BJ (cell line): ENCODE measurements at regions not wholly inside any gene's neighbourhood (a gene's known extent, or its start where the extent isn't known, plus 50 kb on each side); places are given as distances from the start of the nearest gene placed in this dataset.

Experiments
- CTCF ChIA-PET: fragments of 350-600 bp; formaldehyde crosslinking; extraction: SDS; loops from one replicate; lab custom pipeline; 2021; ENCODE audit warnings: antibody characterized with exemption, inconsistent platforms; lab: Yijun Ruan, JAX
- POLR2A ChIA-PET: fragments of 300-600 bp; sonication (Branson Sonifier 250); formaldehyde crosslinking; extraction: SDS; loops from one replicate; lab custom pipeline; 2021; ENCODE audit warnings: antibody characterized with exemption; lab: Charles Lee
- DNase-seq: peaks from one replicate; pipeline ENCODE4 v3.0.0-alpha.2; 2011; ENCODE audit warnings: low read depth
- H3K27me3 ChIP-seq: 2 replicates; pipeline ENCODE4 v1.6.0; 2011; ENCODE audit warnings: low read length; ENCODE audit not compliant: control insufficient read depth, insufficient read depth
- H3K36me3 ChIP-seq: 2 replicates; pipeline ENCODE4 v1.5.1; 2011; ENCODE audit warnings: low read length; ENCODE audit not compliant: control insufficient read depth, insufficient read depth
- H3K4me3 ChIP-seq: 2 replicates; pipeline ENCODE4 v1.5.1; 2011; ENCODE audit warnings: low read depth, mild to moderate bottlenecking, control low read depth, low read length
- TF ChIP-seq, protein P1 (sequence below): IDR thresholded peaks from 2 replicates; pipeline ENCODE4 v1.5.1; 2011; ENCODE audit warnings: low read depth, mild to moderate bottlenecking, control low read depth, inconsistent platforms, low read length, moderate library complexity; ENCODE audit not compliant: insufficient read depth

- DNase-seq = no peak
- TF ChIP-seq, protein P1, sequence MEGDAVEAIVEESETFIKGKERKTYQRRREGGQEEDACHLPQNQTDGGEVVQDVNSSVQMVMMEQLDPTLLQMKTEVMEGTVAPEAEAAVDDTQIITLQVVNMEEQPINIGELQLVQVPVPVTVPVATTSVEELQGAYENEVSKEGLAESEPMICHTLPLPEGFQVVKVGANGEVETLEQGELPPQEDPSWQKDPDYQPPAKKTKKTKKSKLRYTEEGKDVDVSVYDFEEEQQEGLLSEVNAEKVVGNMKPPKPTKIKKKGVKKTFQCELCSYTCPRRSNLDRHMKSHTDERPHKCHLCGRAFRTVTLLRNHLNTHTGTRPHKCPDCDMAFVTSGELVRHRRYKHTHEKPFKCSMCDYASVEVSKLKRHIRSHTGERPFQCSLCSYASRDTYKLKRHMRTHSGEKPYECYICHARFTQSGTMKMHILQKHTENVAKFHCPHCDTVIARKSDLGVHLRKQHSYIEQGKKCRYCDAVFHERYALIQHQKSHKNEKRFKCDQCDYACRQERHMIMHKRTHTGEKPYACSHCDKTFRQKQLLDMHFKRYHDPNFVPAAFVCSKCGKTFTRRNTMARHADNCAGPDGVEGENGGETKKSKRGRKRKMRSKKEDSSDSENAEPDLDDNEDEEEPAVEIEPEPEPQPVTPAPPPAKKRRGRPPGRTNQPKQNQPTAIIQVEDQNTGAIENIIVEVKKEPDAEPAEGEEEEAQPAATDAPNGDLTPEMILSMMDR = no peak
- H3K27me3 ChIP-seq = no peaks in the 10 kb centered on the region
- no peaks in the 10 kb centered on the region for H3K36me3 ChIP-seq
- POLR2A ChIA-PET = no interaction called here
- H3K4me3 ChIP-seq = no peak overlapping the region
- CTCF ChIA-PET = no interaction called here
Observed at GRCh38 chr12:75974323-75975187, 57.0 kb downstream of the PHLDA1 start.

- DNase-seq = no peak
- CTCF ChIA-PET = no interaction called here
- H3K4me3 ChIP-seq = no peak overlapping the region
Observed at GRCh38 chr12:75971253-75971652, 60.3 kb downstream of the PHLDA1 start.

GRCh38 chr12:75970310-75970709 is 61.3 kb downstream of the PHLDA1 start:
- Histone ChIP-seq H3K4me3 (no peak overlapping the region), H3K27me3 (no peaks in the 10 kb centered on the region), H3K36me3 (no peaks in the 10 kb centered on the region)
- TF ChIP-seq, protein P1 = no peak
- ChIA-PET CTCF (no interaction called here), POLR2A (no interaction called here)
- no peak for DNase-seq

More at GRCh38 chr12:75971253-75971652, 60.3 kb downstream of the PHLDA1 start:
- Histone ChIP-seq H3K36me3 (no peaks in the 10 kb centered on the region), H3K27me3 (no peaks in the 10 kb centered on the region)
- TF ChIP-seq, protein P1 = no peak
- POLR2A ChIA-PET = no interaction called here

GRCh38 chr12:75969768-75970167 is 61.8 kb downstream of the PHLDA1 start:
- no peaks in the 10 kb centered on the region for H3K27me3 ChIP-seq
- TF ChIP-seq, protein P1 = no peak
- POLR2A ChIA-PET = no interaction called here
- CTCF ChIA-PET = interaction anchor here (0.6 kb wide), 1 partner anchor 156 kb away, joined by 3 read pairs; no protein-coding TSS in a partner anchor
- no peaks in the 10 kb centered on the region for H3K36me3 ChIP-seq
- H3K4me3 ChIP-seq = no peak overlapping the region
- no peak for DNase-seq

- POLR2A ChIA-PET = no interaction called here
- no peak overlapping the region for H3K4me3 ChIP-seq
- no peaks in the 10 kb centered on the region for H3K36me3 ChIP-seq
- CTCF ChIA-PET = no interaction called here
- no peaks in the 10 kb centered on the region for H3K27me3 ChIP-seq
- TF ChIP-seq, protein P1 = no peak
- no peak for DNase-seq
Observed at GRCh38 chr12:75965661-75966060, 65.9 kb downstream of the PHLDA1 start.
